ENCODE measurements at regions not wholly inside any gene's neighbourhood (a gene's known extent, or its start where the extent isn't known, plus 50 kb on each side); places are given as distances from the start of the nearest gene placed in this dataset.
"Not testable (repeated sequence)": the region's sequence is repeated elsewhere in the genome, so short reads cannot be mapped to it uniquely, and the experiment has no call there.

GRCh38 chr3:171524921-171525310, 64.7 kb upstream of the TNIK start:
- Histone ChIP-seq H3K27ac (replicated peaks) (no peak overlapping the region), H3K27me3 (ENCODE audit: insufficient read depth, poor library complexity, severe bottlenecking) (no peaks in the 10 kb centered on the region), H3K4me3 (replicated peaks; ENCODE audit: insufficient read depth, low read length) (no peak overlapping the region)
- TF ChIP-seq GABPA (IDR thresholded peaks at IDR 0.05; ENCODE audit: low read depth) (no peak), SPI1 (IDR thresholded peaks at IDR 0.05; ENCODE audit: borderline replicate concordance, low read depth) (no peak), CTCF (IDR thresholded peaks at IDR 0.05; ENCODE audit: insufficient read depth, low read length) (no peak), POLR2AphosphoS5 (IDR thresholded peaks at IDR 0.05; ENCODE audit: low read depth) (no peak), REST (IDR thresholded peaks at IDR 0.05; ENCODE audit: insufficient replicate concordance, low read depth) (no peak)
- no peak for DNase-seq (ENCODE audit: low read depth in 1 of 2, low spot score in 1 of 2)

GRCh38 chr3:171522651-171523050, 62.4 kb upstream of the TNIK start:
- peaks cover 5% of the 10 kb centered on the region for H3K27me3 ChIP-seq (ENCODE audit: insufficient read depth, poor library complexity, severe bottlenecking)
- no peak overlapping the region for H3K4me3 ChIP-seq (replicated peaks; ENCODE audit: insufficient read depth, low read length)
- no peak overlapping the region for H3K27ac ChIP-seq (replicated peaks)
- no peak for DNase-seq (ENCODE audit: low read depth in 1 of 2, low spot score in 1 of 2)
- no peak for TF ChIP-seq POLR2AphosphoS5 (IDR thresholded peaks at IDR 0.05; ENCODE audit: low read depth)
- no peak for TF ChIP-seq REST (IDR thresholded peaks at IDR 0.05; ENCODE audit: insufficient replicate concordance, low read depth)

GRCh38 chr3:171519423-171519822, 59.2 kb upstream of the TNIK start:
- H3K4me3 ChIP-seq (replicated peaks; ENCODE audit: insufficient read depth, low read length); H3K27ac ChIP-seq (replicated peaks); DNase-seq (ENCODE audit: low read depth in 1 of 2, low spot score in 1 of 2): not testable (repeated sequence)

GRCh38 chr3:171516765-171517164, 56.6 kb upstream of the TNIK start:
- Histone ChIP-seq H3K27ac (replicated peaks) (no peak overlapping the region), H3K27me3 (ENCODE audit: insufficient read depth, poor library complexity, severe bottlenecking) (peaks cover 6% of the 10 kb centered on the region), H3K4me3 (replicated peaks; ENCODE audit: insufficient read depth, low read length) (no peak overlapping the region)
- no peak for DNase-seq (ENCODE audit: low read depth in 1 of 2, low spot score in 1 of 2)
- TF ChIP-seq SPI1 (IDR thresholded peaks at IDR 0.05; ENCODE audit: borderline replicate concordance, low read depth) (no peak), POLR2AphosphoS5 (IDR thresholded peaks at IDR 0.05; ENCODE audit: low read depth) (no peak), REST (IDR thresholded peaks at IDR 0.05; ENCODE audit: insufficient replicate concordance, low read depth) (no peak), GABPA (IDR thresholded peaks at IDR 0.05; ENCODE audit: low read depth) (no peak), CTCF (IDR thresholded peaks at IDR 0.05; ENCODE audit: insufficient read depth, low read length) (no peak)

More at GRCh38 chr3:171519423-171519822, 59.2 kb upstream of the TNIK start:
- not testable (repeated sequence) for H3K27me3 ChIP-seq (ENCODE audit: insufficient read depth, poor library complexity, severe bottlenecking)
